IMR-90 (cell line): ENCODE measurements at regions not wholly inside any gene's neighbourhood (a gene's known extent, or its start where the extent isn't known, plus 50 kb on each side); places are given as distances from the start of the nearest gene placed in this dataset.

Experiments used
- ATAC-seq: fragments of 200-7000 bp; cut with Tn5 transposase; 2 replicates; pipeline ENCODE4 v1.9.1; 2020; ENCODE audit warnings: low read depth, mild to moderate bottlenecking, moderate library complexity
- BruUV-seq: library from RNA; stranded (reverse); fragments of 400-500 nt; replicated peaks from 2 replicates; lab custom pipeline; 2021; lab: Mats Ljungman, UMichigan
- CTCF ChIA-PET: fragments of 300-600 bp; formaldehyde crosslinking; extraction: SDS; loops from one replicate; lab custom pipeline; 2021; ENCODE audit warnings: antibody characterized with exemption; lab: Yijun Ruan, JAX
- POLR2A ChIA-PET: fragments of 300-600 bp; sonication (Branson Sonifier 250); formaldehyde crosslinking; loops from one replicate; lab custom pipeline; 2022; ENCODE audit warnings: antibody characterized with exemption; ENCODE audit not compliant: unreplicated experiment; lab: Charles Lee
- DNase-seq: peaks from one replicate; pipeline ENCODE4 v3.0.0; 2013
- H2AFZ ChIP-seq: replicated peaks from 2 replicates; pipeline ENCODE3; 2013; ENCODE audit warnings: low read length, mild to moderate bottlenecking; ENCODE audit not compliant: poor library complexity
- H2AK5ac ChIP-seq: 2 replicates; pipeline ENCODE4 v1.6.1; 2013; ENCODE audit warnings: low read depth, low read length, inconsistent platforms
- H2AK9ac ChIP-seq: replicated peaks from 2 replicates; pipeline ENCODE3; 2013; ENCODE audit warnings: mild to moderate bottlenecking, low read depth, low read length, moderate library complexity; ENCODE audit not compliant: poor library complexity
- H2BK120ac ChIP-seq: 2 replicates; pipeline ENCODE4 v1.6.1; 2013; ENCODE audit warnings: low read depth, low read length, inconsistent platforms
- H2BK15ac ChIP-seq: 3 replicates; pipeline ENCODE4 v1.6.1; 2013; ENCODE audit warnings: low read depth, low read length, inconsistent platforms
- H2BK20ac ChIP-seq: 2 replicates; pipeline ENCODE4 v1.6.1; 2013; ENCODE audit warnings: low read depth, mild to moderate bottlenecking, inconsistent platforms, low read length, moderate library complexity
- H2BK5ac ChIP-seq: 2 replicates; pipeline ENCODE4 v1.6.1; 2013; ENCODE audit warnings: mild to moderate bottlenecking, low read depth, low read length, inconsistent platforms; ENCODE audit not compliant: poor library complexity, severe bottlenecking
- H3K14ac ChIP-seq: replicated peaks from 2 replicates; pipeline ENCODE4 v1.6.1; 2013; ENCODE audit warnings: low read depth, low read length, inconsistent platforms
- H3K18ac ChIP-seq: 2 replicates; pipeline ENCODE4 v1.6.1; 2013; ENCODE audit warnings: low read depth, low read length, control low read depth
- H3K23ac ChIP-seq: 2 replicates; pipeline ENCODE4 v1.6.1; 2013; ENCODE audit warnings: low read depth, low read length, inconsistent platforms
- H3K27ac ChIP-seq: 2 replicates; pipeline ENCODE4 v1.5.1; 2013; ENCODE audit warnings: mild to moderate bottlenecking, control low read depth, low read length; ENCODE audit not compliant: insufficient read depth
- H3K27me3 ChIP-seq: 2 replicates; pipeline ENCODE4 v1.6.1; 2013; ENCODE audit warnings: low read length; ENCODE audit not compliant: control insufficient read depth, insufficient read depth
- H3K36me3 ChIP-seq: 2 replicates; pipeline ENCODE4 v1.6.1; 2013; ENCODE audit warnings: low read length, mixed read lengths; ENCODE audit not compliant: control insufficient read depth, insufficient read depth
- H3K4ac ChIP-seq: 2 replicates; pipeline ENCODE4 v1.6.1; 2013; ENCODE audit warnings: low read depth, low read length, inconsistent platforms
- H3K4me1 ChIP-seq: 2 replicates; pipeline ENCODE4 v1.6.1; 2013; ENCODE audit warnings: low read length, mixed read lengths; ENCODE audit not compliant: control insufficient read depth, insufficient read depth
- H3K4me2 ChIP-seq: 2 replicates; pipeline ENCODE4 v1.6.1; 2013; ENCODE audit warnings: low read depth, mild to moderate bottlenecking, control low read depth, low read length, moderate library complexity
- H3K4me3 ChIP-seq: 2 replicates; pipeline ENCODE4 v1.5.1; 2013; ENCODE audit warnings: low read depth, mild to moderate bottlenecking, control low read depth, low read length, moderate library complexity; ENCODE audit not compliant: insufficient read depth
- H3K56ac ChIP-seq: 2 replicates; pipeline ENCODE4 v1.6.1; 2013; ENCODE audit warnings: low read length, inconsistent platforms; ENCODE audit not compliant: insufficient read depth; ENCODE audit errors: extremely low read depth
- H3K79me1 ChIP-seq, 2 experiments: 2 replicates each; pipeline ENCODE4 v1.6.1; 2013; ENCODE audit warnings: low read length in 2 of 2, inconsistent platforms in 1 of 2, low read depth in 1 of 2
- H3K9ac ChIP-seq: 2 replicates; pipeline ENCODE4 v1.6.1; 2013; ENCODE audit warnings: low read depth, low read length, control low read depth
- H3K9me1 ChIP-seq: 2 replicates; pipeline ENCODE4 v1.6.1; 2013; ENCODE audit warnings: low read length, inconsistent platforms; ENCODE audit not compliant: insufficient read depth
- H3K9me3 ChIP-seq: 2 replicates; pipeline ENCODE4 v1.6.1; 2013; ENCODE audit warnings: low read length; ENCODE audit not compliant: control insufficient read depth, insufficient read depth
- H4K20me1 ChIP-seq: 2 replicates; pipeline ENCODE4 v1.6.1; 2013; ENCODE audit warnings: low read length, inconsistent platforms; ENCODE audit not compliant: insufficient read depth
- H4K5ac ChIP-seq: 2 replicates; pipeline ENCODE4 v1.6.1; 2013; ENCODE audit warnings: mild to moderate bottlenecking, low read depth, low read length, control low read depth
- H4K8ac ChIP-seq, 2 experiments: 2 replicates each; pipeline ENCODE4 v1.6.1; 2013; ENCODE audit warnings: low read depth in 2 of 2, low read length in 2 of 2, control low read depth in 1 of 2, inconsistent platforms in 1 of 2
- H4K91ac ChIP-seq: 2 replicates; pipeline ENCODE4 v1.6.1; 2013; ENCODE audit warnings: low read depth, low read length, inconsistent platforms; ENCODE audit not compliant: insufficient read depth
- WGBS, 2 experiments: methylation state at CpG; one replicate each; pipeline versions ENCODE4 v1.1.5 to v1.1.7; 2013; ENCODE audit warnings: missing lambda C conversion rate in 2 of 2; ENCODE audit not compliant: insufficient read length in 1 of 2; ENCODE audit errors: extremely low coverage in 2 of 2; 5-methylcytosine and 5-hydroxymethylcytosine counted together
- dilution Hi-C: fragments of 300-500 bp; cut with HindIII; formaldehyde crosslinking; loops from one replicate; pipeline ENCODE4 v1.14.3; 2018; ENCODE audit warnings: low sequenced_read_pairs; ENCODE audit not compliant: unreplicated experiment
- in situ Hi-C: fragments of 300-500 bp; cut with MboI; formaldehyde crosslinking; loops from 3 replicates; pipeline ENCODE4 v1.14.3; 2019; ENCODE audit warnings: low sequenced_read_pairs, inconsistent platforms, mixed read lengths
- intact Hi-C: fragments of 100-400 bp; cut with micrococcal nuclease; formaldehyde crosslinking; loops from 2 replicates; pipeline ENCODE4 v1.10.0; 2022
- TF ChIP-seq, protein P1 (sequence below): conservative IDR thresholded peaks from 2 replicates; pipeline ENCODE4 v1.5.1; 2012; ENCODE audit warnings: mild to moderate bottlenecking, low read depth, low read length, improper control_type of control experiment

DNA sequence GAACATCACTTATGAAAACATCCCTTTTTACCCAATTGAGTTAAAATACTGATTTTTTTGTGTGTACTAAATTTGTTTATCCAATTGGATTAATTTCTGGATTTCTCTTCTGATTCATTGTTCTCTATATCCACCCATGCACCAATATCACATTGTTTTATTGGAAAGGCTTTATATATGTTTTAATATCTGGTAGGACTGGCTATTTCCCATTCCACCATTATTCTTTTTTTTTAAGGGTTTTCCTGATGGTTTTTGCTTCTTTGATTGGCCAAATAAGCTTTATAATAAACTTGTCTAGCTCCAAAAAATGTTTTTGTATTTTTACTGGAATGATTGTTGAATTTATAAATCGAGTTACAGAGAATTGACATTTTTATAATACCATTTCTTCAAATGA, 59.4 kb upstream of the DOK5 start:
- H3K36me3 ChIP-seq = no peaks in the 10 kb centered on the region
- no peak overlapping the region for H2BK20ac ChIP-seq
- no CpG with 5 or more reads among the region's 1 CpG for WGBS, 2 experiments
- H4K91ac ChIP-seq = no peak overlapping the region
- no peaks in the 10 kb centered on the region for H3K9me1 ChIP-seq
- no peaks in the 10 kb centered on the region for H3K4me1 ChIP-seq
- no peak overlapping the region for H3K56ac ChIP-seq
- H3K4ac ChIP-seq = no peak overlapping the region
- H4K8ac ChIP-seq = no peak overlapping the region
- no peak overlapping the region for H3K9ac ChIP-seq
- no peak overlapping the region for H3K23ac ChIP-seq
- no peak for DNase-seq
- H3K4me3 ChIP-seq = no peak overlapping the region
- no peak overlapping the region for H2AK9ac ChIP-seq
- no peak overlapping the region for H2AFZ ChIP-seq
- no peak overlapping the region for H3K27ac ChIP-seq
- H2BK120ac ChIP-seq = no peak overlapping the region
- intact Hi-C loops = no loop called here
- no peak overlapping the region for H3K4me2 ChIP-seq
- H2BK15ac ChIP-seq = no peak overlapping the region
- no peak overlapping the region for H2AK5ac ChIP-seq
- dilution Hi-C loops = no loop called here
- no peaks in the 10 kb centered on the region for H3K27me3 ChIP-seq
- no peak for ATAC-seq
- no TSS peak for BruUV-seq
- H3K79me1 ChIP-seq = no peaks in the 10 kb centered on the region
- CTCF ChIA-PET = no interaction called here
- no peak overlapping the region for H3K18ac ChIP-seq
- no peak overlapping the region for H3K14ac ChIP-seq
- no peaks in the 10 kb centered on the region for H3K9me3 ChIP-seq
- no peaks in the 10 kb centered on the region for H4K20me1 ChIP-seq
- in situ Hi-C loops = no loop called here
- POLR2A ChIA-PET = no interaction called here
- TF ChIP-seq, protein P1, sequence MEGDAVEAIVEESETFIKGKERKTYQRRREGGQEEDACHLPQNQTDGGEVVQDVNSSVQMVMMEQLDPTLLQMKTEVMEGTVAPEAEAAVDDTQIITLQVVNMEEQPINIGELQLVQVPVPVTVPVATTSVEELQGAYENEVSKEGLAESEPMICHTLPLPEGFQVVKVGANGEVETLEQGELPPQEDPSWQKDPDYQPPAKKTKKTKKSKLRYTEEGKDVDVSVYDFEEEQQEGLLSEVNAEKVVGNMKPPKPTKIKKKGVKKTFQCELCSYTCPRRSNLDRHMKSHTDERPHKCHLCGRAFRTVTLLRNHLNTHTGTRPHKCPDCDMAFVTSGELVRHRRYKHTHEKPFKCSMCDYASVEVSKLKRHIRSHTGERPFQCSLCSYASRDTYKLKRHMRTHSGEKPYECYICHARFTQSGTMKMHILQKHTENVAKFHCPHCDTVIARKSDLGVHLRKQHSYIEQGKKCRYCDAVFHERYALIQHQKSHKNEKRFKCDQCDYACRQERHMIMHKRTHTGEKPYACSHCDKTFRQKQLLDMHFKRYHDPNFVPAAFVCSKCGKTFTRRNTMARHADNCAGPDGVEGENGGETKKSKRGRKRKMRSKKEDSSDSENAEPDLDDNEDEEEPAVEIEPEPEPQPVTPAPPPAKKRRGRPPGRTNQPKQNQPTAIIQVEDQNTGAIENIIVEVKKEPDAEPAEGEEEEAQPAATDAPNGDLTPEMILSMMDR = no peak
- H2BK5ac ChIP-seq = no peak overlapping the region
- no peak overlapping the region for H4K5ac ChIP-seq
